Adipocyte (in vitro differentiated cells): ENCODE measurements at regions not wholly inside any gene's neighbourhood (a gene's known extent, or its start where the extent isn't known, plus 50 kb on each side); places are given as distances from the start of the nearest gene placed in this dataset.
A peak's percentile ranks its signal among the peaks of the same experiment; 100 is the strongest.

Experiments used
- DNase-seq: peaks from one replicate; pipeline ENCODE4 v3.0.0-alpha.2; 2015; ENCODE audit warnings: low read depth
- H3K27me3 ChIP-seq: replicated peaks from 2 replicates; pipeline ENCODE4 v1.7.0; 2013; ENCODE audit warnings: mild to moderate bottlenecking, low read length, moderate library complexity; ENCODE audit not compliant: control insufficient read depth, insufficient read depth
- H3K36me3 ChIP-seq: 2 replicates; pipeline ENCODE4 v1.7.0; 2013; ENCODE audit warnings: low read length, mild to moderate bottlenecking, moderate library complexity; ENCODE audit not compliant: control insufficient read depth, insufficient read depth, severe bottlenecking
- H3K4me1 ChIP-seq: 2 replicates; pipeline ENCODE4 v1.7.0; 2013; ENCODE audit warnings: mild to moderate bottlenecking, low read length, moderate library complexity; ENCODE audit not compliant: control insufficient read depth, insufficient read depth
- H3K4me3 ChIP-seq: 2 replicates; pipeline ENCODE4 v1.7.0; 2013; ENCODE audit warnings: mild to moderate bottlenecking, low read length, moderate library complexity
- H3K9ac ChIP-seq: 2 replicates; pipeline ENCODE4 v1.7.0; 2013; ENCODE audit warnings: mild to moderate bottlenecking, low read length, moderate library complexity
- H3K9me3 ChIP-seq: 2 replicates; pipeline ENCODE4 v1.7.0; 2013; ENCODE audit warnings: mild to moderate bottlenecking, low read length, moderate library complexity; ENCODE audit not compliant: control insufficient read depth

DNA sequence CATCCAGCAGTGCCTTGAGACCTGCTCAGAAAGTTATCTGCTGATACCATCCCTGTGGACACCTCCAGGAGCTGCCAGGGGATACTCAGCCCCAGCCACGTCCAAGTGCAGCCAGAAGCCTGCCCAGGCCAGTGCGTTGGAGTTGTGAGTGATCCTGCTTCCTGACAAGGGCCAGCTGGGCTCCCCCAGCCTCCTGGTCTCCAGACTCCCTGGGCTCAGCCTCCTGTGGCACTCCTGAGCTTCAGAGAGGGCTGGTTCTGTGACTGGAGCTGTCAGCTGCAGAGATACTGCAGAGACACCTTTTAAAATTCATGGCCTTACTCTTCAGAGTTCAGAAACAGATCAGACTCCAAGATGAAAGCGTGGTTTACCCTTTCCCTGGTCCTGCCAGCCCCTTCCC, 515.9 kb downstream of the CD83 start:
- peaks cover under 1% of the 10 kb centered on the region for H3K4me1 ChIP-seq
- no peaks in the 10 kb centered on the region for H3K36me3 ChIP-seq
- peaks cover 4% of the 10 kb centered on the region for H3K27me3 ChIP-seq
- no peaks in the 10 kb centered on the region for H3K9me3 ChIP-seq
- no peak overlapping the region for H3K4me3 ChIP-seq
- no peak for DNase-seq
- no peak overlapping the region for H3K9ac ChIP-seq

DNA sequence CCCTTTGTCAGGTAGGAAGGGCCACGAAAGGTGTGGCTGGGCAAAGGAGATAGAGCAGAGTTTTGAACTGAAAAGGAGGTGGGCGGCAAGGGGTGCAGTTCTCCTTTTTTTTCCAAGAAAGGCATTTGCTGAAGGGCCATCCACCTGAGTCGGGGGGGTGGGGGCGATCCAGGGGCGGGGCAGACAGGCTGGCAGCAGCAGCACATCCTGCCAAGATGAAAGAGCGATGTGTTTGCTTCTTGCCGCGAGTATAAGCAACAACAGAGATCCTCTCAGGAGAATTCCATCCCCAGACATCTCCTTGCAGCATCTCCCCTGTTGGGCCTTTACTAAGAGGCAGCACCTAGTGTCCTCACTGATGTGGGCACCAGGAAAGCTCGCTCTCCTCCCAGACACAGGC, 516.5 kb downstream of the CD83 start:
- Histone ChIP-seq H3K27me3 (peaks cover 4% of the 10 kb centered on the region), H3K9me3 (no peaks in the 10 kb centered on the region), H3K4me1 (peaks cover 6% of the 10 kb centered on the region), H3K9ac (no peak overlapping the region), H3K36me3 (no peaks in the 10 kb centered on the region), H3K4me3 (no peak overlapping the region)
- DNase-seq, result no peak

DNA sequence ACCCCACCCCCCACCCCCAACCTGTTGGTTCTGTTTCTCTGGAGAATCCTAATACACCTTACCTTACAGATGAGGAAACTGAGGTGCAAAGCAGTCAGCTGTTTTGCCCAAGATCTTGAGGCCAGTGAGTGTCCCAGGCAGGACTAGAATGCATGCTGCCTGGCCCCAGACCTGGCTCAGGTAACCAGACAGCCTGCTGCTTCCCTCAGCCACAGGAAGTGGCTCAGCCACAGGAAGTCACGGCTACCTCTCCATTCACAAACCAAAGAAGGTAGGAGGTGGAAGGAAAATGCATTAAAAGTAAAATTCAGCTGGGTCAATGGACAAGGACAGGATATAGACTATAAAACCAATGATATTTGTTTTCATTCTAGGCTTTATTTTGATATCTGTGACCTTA, 517.6 kb downstream of the CD83 start:
- peaks cover 4% of the 10 kb centered on the region for H3K27me3 ChIP-seq
- H3K9me3 ChIP-seq, result no peaks in the 10 kb centered on the region
- peaks cover 12% of the 10 kb centered on the region for H3K4me1 ChIP-seq
- H3K4me3 ChIP-seq, result no peak overlapping the region
- DNase-seq, result no peak
- no peak overlapping the region for H3K9ac ChIP-seq
- H3K36me3 ChIP-seq, result no peaks in the 10 kb centered on the region

DNA sequence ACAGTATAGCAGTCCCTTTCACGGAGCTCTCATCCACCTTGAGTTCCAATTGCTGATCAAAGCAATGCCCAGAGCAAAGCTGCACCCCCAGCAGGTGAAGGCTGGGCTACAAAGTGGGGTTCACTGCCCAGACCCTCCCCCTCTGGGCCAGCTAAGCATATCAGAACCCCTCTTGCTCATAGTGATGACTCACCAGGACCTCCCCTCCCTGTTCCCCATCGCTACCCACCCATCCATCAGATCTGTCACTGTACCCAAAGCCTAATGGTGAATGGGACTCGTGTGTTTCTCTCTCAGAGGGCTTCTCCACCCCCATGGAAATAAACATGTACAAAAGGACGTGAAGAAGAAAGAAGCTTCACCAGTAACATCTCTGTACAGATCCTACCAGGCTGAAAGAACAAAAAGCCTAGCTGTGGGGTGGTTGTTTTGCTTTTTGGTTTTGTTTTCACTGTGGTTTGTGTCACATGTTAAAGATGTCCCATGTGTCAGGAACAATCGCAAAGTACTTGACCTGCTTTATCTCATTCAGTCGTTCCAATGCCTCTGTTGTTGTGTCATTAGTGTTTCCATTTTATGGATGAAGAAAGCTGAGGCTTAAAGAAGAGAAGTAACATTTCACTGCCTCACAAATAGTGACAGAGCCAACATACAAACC, 518.5 kb downstream of the CD83 start:
- Histone ChIP-seq H3K36me3 (no peaks in the 10 kb centered on the region), H3K9ac (no peak overlapping the region), H3K4me1 (peaks cover 12% of the 10 kb centered on the region), H3K9me3 (no peaks in the 10 kb centered on the region), H3K4me3 (no peak overlapping the region), H3K27me3 (peaks cover 3% of the 10 kb centered on the region)
- no peak for DNase-seq

DNA sequence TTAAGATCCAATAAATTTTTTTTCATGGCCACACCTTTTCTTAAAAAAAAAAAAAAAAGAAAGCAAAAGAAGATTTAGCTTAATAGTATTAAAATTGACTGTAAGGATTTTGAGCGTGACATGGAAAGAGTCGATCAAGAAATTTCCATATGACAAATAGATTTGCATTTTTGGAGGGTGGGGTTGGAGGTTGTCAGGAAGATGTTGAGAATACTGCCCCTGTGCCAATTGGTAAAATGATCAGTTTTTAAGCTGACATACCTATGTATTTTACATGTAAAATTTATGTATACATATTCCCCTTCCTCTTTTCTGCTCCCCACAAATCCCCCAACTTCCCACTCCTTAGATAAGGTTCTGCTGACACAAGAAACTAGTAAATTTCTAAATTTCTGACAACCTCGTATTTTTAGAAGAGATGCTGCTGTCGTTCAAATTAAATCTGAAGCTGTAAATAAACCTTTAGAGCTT, 520.9 kb downstream of the CD83 start:
- H3K36me3 ChIP-seq, result no peaks in the 10 kb centered on the region
- no peaks in the 10 kb centered on the region for H3K27me3 ChIP-seq
- no peaks in the 10 kb centered on the region for H3K9me3 ChIP-seq
- no peak for DNase-seq
- peak overlapping the region; percentile 53 for H3K4me3 ChIP-seq
- H3K4me1 ChIP-seq, result peaks cover 12% of the 10 kb centered on the region
- H3K9ac ChIP-seq, result no peak overlapping the region

DNA sequence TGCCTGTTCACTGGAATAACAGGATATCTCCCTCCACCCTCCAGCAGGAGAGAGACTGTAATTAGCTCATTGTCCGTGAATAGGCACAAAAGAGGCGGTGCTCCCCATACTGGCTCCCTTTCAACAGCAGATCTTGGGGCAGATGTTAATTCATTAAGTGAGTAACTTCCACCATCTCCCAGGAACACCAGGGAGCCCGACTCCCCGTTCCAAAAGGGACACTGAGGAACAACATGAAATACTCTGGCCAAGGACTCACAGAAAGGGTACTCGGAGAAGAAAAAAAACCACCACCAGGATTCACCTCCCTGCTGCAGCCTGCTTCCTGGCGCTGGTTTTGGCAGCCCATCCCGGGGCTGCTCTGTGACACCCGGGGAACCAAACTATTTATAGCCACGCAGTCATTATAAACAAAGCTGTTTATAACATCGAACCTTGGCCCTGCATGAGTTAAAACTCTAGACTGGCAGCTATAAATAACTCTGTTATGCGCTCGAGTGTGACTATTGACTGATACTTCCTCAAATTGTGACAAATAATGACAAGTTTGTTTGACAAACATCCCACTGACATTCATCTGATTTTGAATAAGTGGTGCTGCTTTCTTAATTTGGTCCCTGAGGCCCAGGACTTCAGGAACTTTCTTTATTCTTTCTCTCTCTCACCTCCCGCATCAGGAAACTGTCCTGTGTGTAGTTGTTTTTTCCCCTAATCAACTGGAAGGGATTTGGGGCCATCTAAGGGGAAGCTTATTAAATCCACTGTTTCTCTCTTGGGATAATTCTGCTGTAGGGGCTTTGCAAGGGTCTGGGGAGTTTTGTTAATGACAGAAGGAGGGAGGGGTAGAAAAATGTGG, 521.6 kb downstream of the CD83 start:
- Histone ChIP-seq H3K9me3 (no peaks in the 10 kb centered on the region), H3K36me3 (no peaks in the 10 kb centered on the region), H3K4me3 (peak overlapping the region; percentile 53), H3K9ac (peak overlapping the region; percentile 25), H3K4me1 (peaks cover 12% of the 10 kb centered on the region), H3K27me3 (no peaks in the 10 kb centered on the region)
- DNase-seq, result no peak

DNA sequence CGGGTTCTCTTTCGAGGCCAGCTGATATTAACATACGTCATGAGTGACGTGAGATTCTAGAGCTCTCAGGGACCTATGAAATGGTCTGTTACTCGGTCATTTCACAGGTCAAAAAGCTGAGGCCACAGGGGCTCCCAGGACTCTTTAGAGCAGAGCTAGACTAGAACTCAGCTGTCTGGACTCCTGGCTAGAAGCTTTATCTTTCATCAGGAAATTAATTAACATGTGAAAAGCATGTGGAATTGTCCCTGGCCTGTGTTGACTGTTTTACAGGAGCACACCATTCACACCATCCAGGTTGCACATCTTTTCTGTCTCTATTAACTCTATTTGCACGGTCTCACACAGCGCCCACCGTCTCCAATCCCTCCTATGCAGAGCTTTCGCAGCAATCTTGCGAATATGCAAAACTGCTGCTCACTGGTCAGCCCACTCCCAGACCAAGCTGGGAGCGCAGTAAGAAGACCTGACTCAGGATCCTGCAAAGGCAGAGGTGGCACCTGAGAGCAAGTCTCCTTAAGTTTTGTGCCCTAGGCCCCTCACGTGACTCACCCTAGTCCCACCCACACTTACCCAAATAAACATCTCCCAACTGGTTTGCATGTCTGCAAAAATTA, 522.5 kb downstream of the CD83 start:
- no peak for DNase-seq
- H3K9ac ChIP-seq, result no peak overlapping the region
- H3K4me1 ChIP-seq, result peaks cover 12% of the 10 kb centered on the region
- H3K36me3 ChIP-seq, result no peaks in the 10 kb centered on the region
- H3K9me3 ChIP-seq, result no peaks in the 10 kb centered on the region
- no peak overlapping the region for H3K4me3 ChIP-seq
- H3K27me3 ChIP-seq, result no peaks in the 10 kb centered on the region

DNA sequence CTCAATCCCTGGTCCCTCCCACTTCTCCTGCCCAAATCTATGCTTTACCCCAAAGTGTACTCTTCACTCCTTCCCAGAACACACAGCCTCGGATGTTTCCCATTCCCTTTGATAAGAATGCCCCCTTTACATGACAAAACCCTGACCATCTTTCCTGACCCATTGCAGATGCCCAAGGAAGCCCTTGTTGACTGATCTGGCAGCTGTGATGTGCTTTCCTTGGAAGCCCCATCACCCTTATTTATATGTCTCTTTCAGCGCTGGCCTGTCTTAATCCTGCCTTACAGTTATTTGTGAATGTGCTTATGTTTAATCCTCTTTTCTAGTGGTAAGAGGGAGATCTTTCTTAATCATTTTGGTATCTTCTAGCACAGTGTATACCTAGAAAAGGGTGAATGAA, 523.1 kb downstream of the CD83 start:
- Histone ChIP-seq H3K4me3 (no peak overlapping the region), H3K9me3 (no peaks in the 10 kb centered on the region), H3K36me3 (no peaks in the 10 kb centered on the region)

DNA sequence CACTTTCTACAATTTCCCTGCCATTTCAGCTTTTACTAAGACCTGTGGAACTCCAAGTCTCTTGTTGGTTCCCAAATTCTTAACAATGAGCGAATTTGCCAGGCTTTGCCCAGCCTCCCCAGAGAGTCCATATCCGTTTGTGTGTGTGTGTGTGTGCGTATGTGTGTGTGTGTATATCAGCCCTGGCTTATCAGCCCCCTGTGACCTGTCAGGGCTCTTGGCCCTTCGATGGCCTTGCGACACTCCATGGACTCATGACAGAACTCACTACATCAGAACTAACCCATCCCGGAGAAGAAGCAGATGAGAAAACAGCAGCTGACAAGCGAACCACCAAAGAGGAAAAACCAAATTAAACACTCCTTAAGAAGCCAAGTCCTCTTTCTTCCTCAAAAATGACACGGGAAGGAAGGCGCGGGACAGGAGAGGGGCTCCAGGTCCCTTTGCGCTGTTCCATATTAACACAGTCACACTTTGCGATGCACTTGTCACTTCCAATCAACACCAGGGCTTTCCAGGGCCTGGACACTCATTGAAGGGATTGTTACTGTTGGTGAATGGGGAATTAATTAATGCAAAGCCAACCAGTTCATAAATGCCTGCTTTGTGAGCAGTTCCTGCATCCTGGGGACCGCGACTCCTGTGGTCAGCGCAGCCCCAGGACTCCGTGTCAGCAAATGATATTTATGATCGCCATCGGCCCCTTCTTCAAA, 524.0 kb downstream of the CD83 start:
- Histone ChIP-seq H3K27me3 (no peaks in the 10 kb centered on the region), H3K4me3 (no peak overlapping the region), H3K9ac (no peak overlapping the region), H3K36me3 (no peaks in the 10 kb centered on the region), H3K4me1 (peaks cover 12% of the 10 kb centered on the region), H3K9me3 (no peaks in the 10 kb centered on the region)
- DNase-seq, result no peak

More for the DNA sequence above, 523.1 kb downstream of the CD83 start:
- Histone ChIP-seq H3K9ac (no peak overlapping the region), H3K27me3 (no peaks in the 10 kb centered on the region), H3K4me1 (peaks cover 12% of the 10 kb centered on the region)
- no peak for DNase-seq

DNA sequence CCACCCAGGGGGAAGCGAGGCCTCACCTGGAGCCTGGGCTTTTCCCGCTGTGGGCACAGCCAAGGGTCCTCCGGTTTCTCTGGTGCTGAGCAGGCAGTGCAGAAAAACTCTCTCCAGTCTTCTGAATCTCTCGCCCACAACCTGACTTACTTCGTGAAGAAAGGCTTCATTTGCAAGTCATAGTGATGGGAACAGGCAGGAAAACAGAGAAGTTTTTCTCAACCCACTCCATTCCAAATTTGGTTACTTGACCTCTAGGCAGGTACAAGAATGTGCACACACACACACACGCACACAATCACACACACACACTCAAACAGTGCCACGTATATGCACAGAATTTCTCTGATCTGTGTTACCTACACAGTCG, 524.5 kb downstream of the CD83 start:
- no peaks in the 10 kb centered on the region for H3K27me3 ChIP-seq
- peaks cover 12% of the 10 kb centered on the region for H3K4me1 ChIP-seq
- no peak overlapping the region for H3K4me3 ChIP-seq
- H3K9me3 ChIP-seq, result no peaks in the 10 kb centered on the region
- no peak for DNase-seq
- H3K9ac ChIP-seq, result no peak overlapping the region
- H3K36me3 ChIP-seq, result no peaks in the 10 kb centered on the region

DNA sequence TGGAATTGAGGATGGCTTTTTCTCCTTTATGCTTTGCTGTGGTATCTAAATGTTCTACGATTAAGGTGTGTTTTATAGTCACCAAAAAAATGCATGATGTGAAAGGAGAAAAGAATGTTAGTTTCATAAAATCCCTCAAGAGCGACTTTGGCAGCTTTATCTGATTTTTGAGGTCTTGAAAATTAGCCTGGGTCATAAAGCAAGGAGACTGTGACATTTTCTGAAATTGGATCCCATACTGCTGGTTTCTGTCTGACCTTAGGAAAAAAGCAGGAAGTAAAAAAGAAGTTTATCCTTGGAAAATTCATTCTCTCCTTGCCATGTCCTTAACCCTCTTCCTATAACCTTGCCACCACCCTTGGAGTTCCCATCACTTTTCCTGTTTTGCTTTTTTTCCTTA, 525.3 kb downstream of the CD83 start:
- no peaks in the 10 kb centered on the region for H3K36me3 ChIP-seq
- no peaks in the 10 kb centered on the region for H3K27me3 ChIP-seq
- H3K9me3 ChIP-seq, result no peaks in the 10 kb centered on the region
- no peak overlapping the region for H3K9ac ChIP-seq
- H3K4me3 ChIP-seq, result no peak overlapping the region
- H3K4me1 ChIP-seq, result peaks cover 12% of the 10 kb centered on the region
- DNase-seq, result no peak
